HG02571 (cell line): ENCODE measurements at regions not wholly inside any gene's neighbourhood (a gene's known extent, or its start where the extent isn't known, plus 50 kb on each side); places are given as distances from the start of the nearest gene placed in this dataset.

Experiments
- ATAC-seq: cut with Tn5 transposase; IDR thresholded peaks from one replicate; pipeline ENCODE4 v1.9.1; 2021; ENCODE audit warnings: mild to moderate bottlenecking, moderate library complexity; ENCODE audit not compliant: unreplicated experiment

DNA sequence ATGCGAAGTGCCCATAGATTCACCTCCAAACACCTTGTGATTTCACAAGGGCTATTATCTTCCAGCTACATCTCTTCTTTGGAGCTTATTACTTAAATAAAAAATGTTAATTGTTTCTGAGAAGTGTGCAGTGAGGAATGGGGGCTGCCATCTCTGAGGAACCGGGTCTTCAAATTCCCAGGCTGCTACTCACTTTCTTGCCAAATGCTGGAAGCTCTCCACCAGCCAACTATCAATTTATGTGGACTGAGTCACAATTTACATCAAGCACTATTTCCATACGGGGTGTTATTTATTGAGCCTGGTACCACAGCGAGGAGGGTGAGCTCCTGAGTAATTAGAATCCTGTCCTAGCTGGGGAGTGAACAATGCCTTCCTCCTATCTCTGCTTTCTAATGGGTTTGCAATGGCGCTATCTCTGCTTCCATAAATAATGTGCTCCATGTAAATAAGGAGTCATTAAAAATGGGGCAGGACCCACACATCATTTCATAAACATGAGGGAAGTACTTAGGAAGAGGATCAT is 898.3 kb downstream of the VRK1 start:
- ATAC-seq, result no peak

DNA sequence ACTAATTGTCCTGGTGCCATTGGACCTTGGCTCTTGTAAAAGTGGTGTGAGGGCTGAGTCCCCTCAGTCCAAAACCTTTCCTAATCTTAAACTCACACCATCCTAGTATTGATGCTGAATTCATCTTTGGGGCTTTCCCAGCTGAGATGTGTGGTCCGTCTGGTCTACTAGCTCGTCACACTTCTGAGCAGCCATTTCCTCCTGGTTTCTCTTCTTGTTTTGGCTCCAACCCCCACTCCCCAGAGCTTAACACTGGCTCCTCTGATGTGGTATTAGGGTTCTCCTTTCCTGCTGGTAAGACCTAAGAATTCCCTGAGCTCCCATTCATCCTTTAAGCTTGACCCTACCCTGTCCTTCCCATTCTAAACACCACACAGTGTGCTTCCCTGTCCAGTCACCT is 900.6 kb downstream of the VRK1 start:
- no peak for ATAC-seq

DNA sequence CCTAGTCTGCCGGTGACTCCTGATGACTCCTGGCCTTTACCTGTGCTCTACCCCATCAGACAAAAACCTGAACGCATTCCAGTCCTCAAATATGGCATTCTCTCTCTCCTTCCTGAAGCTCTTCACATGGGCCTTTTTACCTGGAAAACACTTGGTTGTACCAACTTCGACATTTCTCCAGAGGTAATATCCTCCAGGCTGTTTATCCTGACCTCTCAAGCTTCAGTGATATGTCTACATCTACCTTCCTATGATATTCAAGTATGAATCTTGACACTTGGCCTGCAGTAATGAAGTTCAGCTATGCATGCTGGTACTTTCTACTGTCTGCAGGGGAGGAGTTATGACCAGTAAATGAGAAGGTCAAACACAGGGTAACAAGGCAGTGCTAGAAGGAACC is 901.8 kb downstream of the VRK1 start:
- no peak for ATAC-seq

DNA sequence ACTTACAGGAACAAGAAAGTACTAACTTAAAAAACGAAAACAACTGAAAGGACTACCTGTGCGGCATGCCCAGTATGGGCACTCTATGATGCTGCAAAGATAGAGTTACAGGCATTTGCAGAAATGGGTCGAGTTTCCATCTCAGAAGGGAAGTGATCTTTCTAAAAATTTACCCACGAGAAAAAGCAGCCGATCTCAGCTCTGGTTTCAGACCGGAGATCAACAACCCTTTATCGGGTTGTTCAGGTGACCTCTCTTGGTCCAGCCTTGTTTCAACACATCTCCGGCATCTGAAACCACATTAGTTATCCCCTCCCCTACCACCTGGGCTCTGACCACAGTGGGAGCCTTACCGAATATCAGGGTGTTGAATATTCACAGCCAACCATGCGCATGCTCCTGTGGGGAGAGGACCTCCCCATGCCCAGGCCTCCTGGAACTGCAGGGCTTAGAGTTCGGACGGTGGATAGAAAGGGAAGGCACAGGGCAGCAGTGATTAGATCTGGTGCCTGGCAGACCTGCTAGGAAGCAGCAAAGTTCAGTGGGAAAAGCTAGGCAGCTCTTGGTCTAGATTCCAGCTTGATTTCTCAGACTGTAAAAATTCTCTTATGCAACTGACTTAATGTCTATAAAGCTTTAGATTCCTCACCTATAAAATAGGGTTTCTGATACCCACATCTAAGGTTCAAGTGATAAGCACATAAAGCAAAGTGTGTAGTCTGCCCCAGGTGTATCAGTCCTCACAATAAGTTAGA is 906.0 kb downstream of the VRK1 start:
- ATAC-seq, result no peak

DNA sequence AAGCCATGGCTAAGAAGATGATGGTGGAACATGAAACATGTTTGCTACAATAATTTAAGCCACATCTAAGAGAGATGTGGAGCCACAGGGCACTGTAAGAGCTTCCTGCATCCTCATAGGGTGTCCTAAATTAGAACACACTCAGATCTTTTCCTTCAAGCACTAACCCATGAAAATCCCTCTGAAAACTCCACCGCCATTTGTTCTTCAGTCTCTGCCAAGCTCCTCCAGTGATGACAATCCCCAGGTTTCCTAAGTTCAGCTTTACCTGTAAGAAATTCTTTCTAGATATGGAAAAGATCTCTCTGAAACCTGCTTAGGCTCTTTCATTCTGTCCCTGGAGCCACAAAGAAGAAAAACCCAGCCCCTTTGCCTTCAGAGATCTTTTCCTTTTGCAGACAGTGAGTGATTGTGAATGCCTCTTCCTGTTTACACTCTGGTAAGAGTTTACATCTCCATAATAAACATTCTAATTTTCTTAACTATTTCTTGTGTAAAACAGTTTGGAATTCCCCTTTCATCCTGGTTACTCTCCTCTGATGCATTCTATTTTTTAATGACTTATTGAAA is 907.2 kb downstream of the VRK1 start:
- ATAC-seq, result no peak

DNA sequence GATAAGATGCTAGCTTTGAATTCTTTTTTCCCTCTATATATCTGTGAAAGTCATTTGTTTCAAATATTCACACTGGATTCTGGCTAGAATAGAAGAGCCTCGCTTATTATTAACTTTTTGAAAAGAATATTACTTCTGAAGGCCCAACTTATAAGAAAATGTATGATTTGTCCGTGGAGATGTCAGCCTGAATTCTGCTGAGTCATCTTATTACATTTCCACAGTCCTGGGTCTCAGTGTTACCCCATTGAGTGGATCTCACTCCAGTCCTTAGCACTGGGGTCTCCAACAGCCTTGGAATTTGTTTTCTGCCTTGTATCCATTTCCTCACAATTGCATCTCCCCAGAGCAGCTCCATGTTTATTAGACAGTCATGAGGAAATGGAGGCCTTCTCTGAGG is 907.9 kb downstream of the VRK1 start:
- ATAC-seq, result no peak

DNA sequence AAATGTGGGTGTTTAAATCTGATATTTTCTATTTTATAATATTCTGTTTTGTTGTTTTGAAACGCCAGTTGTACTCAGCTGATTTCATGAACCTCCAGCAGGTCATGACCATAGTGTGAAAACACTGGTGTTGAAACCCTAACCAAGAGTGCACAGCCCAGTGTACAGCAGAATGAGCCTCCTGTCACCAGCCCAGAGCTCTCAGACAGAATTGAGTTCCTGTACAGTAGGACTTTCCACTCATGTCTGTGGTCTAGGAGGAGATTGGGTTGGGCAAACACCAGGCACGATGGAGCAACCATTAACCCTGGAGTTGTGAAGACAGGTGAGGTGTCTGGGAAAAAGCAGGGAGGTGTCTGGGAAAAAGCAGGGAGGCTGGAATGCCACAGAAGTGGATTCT is 908.8 kb downstream of the VRK1 start:
- ATAC-seq, result no peak

DNA sequence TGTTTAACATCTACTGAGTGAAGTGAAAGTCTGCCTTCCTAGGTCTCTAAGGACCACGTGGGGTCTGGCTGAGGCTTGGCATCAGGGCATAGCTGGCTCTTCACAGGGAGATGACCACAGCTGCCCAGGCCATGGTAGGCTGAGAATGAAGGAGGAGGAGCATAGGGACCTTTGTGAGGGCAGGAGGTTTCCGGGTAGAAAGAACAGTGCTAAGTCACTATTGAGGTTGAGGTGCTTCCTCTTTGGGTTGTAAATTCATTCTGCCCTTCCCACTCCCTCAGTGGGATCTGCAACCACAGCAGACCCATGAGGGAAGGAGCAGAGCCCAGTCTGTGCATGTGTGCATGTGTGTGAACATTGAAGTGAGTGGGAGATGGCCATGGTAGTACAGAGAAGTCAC is 909.6 kb downstream of the VRK1 start:
- no peak for ATAC-seq

DNA sequence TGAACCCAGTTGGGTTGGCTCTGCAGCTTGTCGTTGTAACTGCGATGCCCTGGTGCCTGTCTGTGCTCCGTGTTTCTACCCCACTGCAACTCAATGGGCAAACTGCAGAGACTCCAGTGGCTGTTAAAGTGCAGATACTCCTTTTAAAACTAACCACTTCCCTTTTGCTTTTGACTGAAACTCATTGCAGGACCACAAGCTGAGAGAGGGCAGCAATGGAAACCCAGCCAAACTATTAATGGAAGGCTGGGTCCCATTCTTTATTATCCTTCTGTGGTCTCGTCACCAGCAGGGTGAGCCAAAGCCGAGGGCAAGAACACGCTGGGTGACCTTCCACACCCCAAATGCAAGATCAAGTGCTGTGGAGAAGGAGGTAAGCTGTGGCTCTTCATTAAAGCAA is 910.4 kb downstream of the VRK1 start:
- no peak for ATAC-seq

DNA sequence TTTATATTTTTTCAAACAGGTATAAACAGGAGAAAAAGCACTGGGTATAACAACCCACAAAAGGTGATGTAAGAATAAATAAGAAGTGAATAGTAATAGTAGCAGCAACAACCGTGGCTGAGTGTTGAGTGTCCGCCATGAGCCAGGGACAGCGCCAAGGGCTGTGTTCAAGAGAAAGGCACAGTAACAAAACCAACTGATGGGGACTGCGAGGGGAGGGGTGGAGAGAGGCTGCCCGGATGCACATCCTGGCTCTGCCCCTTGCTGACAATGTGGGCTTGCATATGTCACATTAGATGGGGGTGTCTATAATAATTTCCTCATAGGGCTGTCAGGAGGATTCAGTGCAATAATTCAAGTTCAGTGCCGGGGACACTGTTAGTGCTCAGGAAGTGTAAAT is 912.4 kb downstream of the VRK1 start:
- no peak for ATAC-seq

DNA sequence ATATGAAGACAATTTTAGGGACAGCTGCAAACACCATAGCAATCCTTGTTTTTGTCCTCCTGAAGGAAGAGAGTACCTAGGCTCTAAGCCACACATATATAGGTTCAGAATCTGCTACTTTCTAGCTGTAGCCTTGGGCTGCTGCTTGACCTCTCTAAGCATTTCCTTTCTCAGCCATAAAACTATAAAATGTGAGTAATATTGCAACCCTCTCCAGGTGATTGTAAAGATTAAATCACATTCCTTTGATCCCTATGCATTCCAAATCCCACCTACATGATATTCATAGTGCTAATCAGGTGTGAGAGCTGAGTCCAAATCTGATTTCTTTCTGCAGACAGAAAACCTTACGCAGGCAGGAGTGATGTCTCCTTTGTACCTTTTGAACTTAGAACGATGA is 913.5 kb downstream of the VRK1 start:
- no peak for ATAC-seq

DNA sequence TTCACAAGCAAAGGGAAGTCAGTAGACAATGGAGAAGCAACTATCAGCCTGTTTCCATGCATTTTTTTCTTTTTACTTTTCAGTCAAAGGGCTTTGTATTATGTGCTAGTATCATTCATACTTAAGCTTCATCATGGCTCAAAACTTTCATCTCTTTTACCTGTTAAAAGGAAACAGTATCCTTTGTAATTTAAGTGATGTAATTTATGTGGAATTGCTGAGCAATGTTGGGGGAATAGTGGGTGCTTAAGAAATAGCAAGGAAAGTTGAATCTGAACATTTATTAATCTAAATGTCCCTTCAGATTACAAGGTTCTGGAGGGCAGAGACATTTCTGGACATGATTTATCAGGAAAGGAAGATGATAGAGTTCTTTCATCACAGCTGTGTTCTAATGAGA is 915.3 kb downstream of the VRK1 start:
- ATAC-seq, result no peak

DNA sequence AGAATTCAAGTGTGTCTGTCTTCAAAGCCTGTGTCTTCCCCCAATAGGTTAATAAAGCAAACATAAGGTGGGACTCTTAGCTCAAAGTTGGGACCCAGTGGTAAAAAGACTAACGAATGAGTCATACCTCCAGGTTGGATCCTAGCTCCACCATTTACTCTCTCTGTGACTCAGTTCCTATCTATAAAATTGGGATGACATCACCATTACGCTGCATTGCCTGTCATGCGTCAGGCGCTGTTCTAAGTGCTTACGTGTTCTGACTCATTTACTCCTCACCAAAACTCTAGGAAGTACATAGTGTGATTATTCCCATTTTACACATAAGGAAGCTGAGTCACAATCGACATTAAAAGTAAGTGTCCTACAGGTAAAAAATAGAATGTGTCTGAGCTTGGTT is 915.8 kb downstream of the VRK1 start:
- ATAC-seq, result no peak

DNA sequence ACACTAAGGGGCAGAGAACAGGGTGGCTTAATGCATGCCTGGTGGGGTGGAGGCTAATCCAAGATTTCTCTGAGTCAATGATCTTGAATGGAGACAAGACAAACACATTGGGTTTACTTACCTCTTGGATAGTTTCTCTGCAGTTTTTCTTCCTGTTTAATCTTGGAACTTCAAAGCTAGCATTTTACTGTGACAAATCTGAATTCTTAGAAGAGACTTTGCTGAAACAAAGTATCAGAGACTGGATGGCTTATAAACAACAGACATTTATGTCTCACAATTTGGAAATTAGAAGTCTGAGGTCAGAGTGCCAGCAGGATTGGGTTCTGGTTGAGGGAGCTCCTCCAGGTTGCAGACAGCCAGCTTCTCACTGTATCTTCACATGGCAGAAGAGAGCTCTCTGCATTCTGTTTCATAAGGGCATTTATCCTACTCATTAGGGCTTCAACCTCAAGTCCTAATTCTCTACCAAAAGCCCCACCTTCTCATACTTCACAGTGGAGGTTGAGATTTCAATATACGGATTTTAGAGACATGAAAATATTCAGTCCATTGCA is 921.8 kb downstream of the VRK1 start:
- ATAC-seq, result no peak

DNA sequence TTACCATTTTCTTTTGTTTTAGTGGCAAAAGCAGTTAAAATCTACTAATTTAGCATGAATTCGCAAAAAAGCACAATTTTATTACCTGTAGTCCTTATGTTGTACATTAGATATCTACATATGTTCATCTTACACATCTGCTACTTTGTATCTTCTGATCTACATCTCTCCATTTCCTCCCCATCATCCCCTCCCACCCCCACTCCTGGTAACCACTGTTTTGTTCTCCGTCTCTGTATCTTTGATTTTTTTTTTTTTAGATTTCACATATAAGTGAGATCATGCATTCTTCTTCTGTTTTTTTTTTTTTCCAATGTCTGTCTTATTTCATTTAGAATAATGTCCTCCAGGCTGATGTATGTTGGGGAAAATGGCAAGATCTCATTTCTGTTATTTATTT is 922.7 kb downstream of the VRK1 start:
- ATAC-seq, result no peak

DNA sequence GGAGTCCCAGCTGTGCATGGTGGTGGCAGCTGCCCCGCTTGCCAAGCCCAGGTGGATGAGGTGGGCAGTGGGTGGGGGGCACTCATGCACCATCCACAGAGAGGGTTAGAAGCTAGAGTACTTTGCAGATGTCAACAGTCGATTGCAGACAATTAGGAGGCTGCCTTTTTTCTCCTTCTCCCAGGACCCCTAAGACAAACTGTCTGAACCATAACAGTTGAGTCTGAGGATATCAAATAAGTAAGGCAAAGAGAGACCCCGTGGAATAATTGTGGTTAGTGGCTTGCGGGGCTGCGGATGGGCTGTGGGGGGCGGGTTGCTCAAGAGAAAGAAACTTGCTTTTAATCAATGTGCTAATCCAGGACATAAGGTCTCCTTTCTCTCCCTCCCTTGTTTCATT is 926.2 kb downstream of the VRK1 start:
- ATAC-seq, result no peak

DNA sequence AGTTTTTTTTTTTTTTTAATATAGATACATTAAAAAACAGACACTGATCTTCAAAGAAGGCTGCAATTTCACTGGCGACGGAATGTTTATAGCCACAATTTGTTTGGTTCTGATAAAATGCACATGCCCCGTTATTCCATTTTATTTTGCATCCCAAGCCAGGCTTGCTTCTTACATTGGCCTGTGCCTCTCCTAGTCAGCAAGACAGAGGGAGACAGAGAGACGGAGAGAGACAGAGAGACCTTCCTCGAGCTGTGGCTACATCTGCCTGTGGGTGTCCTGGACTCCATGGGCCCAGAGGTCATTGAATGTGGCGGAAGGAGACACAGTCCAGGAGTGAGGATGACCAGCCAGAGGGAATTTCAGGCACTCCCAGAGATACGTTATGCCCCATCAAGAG is 926.6 kb downstream of the VRK1 start:
- no peak for ATAC-seq

DNA sequence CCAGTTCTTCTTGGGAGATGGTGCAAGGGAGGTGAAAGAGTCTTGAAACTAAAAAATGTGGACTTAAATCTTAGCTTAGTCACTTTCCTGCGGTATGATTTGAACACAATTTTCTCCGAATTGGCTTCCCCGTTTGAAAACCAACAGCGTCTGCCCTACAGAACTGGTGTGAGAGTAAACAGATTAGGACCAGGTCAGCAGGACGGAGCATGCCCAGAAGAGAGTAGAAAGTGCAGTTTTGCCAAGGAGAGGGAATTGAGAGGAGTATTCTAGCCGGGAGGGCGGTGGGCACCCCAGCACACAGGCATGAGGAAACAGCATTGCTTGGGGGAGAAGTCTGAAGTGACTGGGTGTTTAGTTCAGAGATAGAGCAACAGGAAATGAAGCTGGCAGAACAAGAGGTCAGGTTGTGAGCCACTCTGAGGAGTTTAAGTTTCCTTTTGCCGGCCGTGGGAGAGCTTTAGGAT is 927.1 kb downstream of the VRK1 start:
- no peak for ATAC-seq

DNA sequence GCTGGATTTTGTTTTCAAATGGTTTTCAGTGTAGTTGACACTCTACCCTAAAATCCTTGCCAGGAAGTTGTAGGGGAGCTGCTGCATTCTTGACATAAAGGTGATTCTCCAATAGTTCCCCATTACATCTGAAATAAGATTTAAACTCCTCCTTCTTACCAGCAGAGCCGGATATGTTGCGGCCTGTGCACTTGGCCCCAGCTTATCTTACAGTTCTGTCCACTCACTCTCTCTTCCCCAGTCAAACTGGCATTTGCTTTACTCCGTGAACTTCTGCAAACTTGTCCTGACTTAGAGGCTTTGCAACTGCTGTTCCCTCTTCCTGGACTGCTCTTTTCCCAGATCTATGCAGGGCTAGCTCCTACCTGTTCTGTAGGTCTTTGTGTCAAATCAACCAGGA is 929.5 kb downstream of the VRK1 start:
- no peak for ATAC-seq

DNA sequence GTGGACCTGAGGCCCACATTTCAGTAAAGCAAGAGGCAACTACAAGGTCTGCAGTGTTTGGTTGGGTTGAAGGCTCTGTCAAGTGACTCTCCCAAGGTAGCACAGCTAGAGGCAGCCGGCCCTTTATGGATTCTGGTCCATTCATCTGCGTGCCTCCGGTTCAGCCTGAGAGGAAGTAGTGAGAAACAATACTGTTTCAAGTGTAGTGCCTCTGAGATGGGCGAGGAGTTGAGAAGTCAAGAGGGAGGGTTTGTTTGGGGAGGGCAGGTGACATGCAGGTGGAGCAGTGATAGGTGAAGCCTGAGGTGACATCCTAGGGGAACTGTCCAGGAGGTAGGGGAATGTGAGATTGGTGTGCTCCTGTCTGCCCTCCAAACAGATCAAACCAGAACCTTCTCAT is 933.5 kb downstream of the VRK1 start:
- ATAC-seq, result no peak

DNA sequence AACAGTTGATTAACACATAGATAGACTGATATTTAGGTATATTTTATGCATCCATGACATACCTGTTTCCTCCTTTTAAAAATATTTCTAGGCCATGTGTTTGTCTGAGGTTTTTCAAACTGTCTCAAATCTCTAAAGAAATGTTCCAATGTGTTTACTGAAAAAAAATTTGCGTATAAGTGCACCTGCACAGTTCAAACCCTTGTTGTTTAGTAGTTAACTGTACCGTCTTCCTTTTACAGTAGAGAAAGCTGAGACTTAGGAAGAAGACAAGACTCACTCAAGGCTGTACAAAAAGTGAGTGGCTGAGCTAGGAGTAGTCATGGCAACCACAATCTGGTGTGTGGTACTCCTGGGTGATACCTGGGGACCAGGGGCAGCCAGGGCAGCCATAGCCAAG is 934.6 kb downstream of the VRK1 start:
- ATAC-seq, result no peak

DNA sequence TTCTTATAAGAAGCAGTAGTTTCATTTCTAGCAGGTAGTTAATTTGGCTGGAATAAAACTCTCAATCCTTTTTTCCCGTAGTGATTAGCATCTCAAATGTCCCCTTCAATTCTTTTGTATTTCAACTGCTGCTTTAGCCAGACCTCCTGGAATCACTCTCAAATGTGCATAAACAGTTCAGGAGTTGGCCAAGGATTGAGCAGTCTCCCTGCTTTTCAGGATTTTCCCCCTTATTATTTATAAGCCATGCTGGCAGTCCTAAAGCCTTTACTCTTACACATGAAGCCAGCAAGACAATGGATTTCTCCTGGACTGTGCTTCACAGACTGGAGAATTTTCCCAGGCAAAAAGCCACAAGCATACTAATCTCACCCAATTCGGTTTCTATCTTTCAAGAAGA is 950.1 kb downstream of the VRK1 start:
- ATAC-seq, result no peak
